Panc1 (cell line): ENCODE measurements at regions not wholly inside any gene's neighbourhood (a gene's known extent, or its start where the extent isn't known, plus 50 kb on each side); places are given as distances from the start of the nearest gene placed in this dataset.

ENCODE experiments used
- CTCF ChIP-seq: fragments of 450-650 bp; IDR thresholded peaks from 2 replicates; pipeline ENCODE4 v1.5.1; 2017; ENCODE audit warnings: mild to moderate bottlenecking
- POLR2AphosphoS5 ChIP-seq: IDR thresholded peaks from 2 replicates; pipeline ENCODE4 v1.6.1; 2012; ENCODE audit warnings: mild to moderate bottlenecking, low read depth, low read length, moderate library complexity
- REST ChIP-seq, 2 experiments: IDR thresholded peaks; 2 replicates each; pipeline ENCODE4 v1.6.1; 2011 to 2012; ENCODE audit warnings: low read depth in 2 of 2, control low read depth in 1 of 2, low read length in 1 of 2, mild to moderate bottlenecking in 1 of 2, moderate library complexity in 1 of 2; ENCODE audit not compliant: insufficient read depth in 1 of 2
- SIN3A ChIP-seq: IDR thresholded peaks from 2 replicates; pipeline ENCODE4 v1.6.1; 2012; ENCODE audit warnings: low read depth, mild to moderate bottlenecking, low read length, moderate library complexity, borderline replicate concordance; ENCODE audit not compliant: insufficient read depth
- TCF7L2 ChIP-seq: IDR thresholded peaks from 2 replicates; pipeline ENCODE4 v1.6.1; 2011; ENCODE audit warnings: mild to moderate bottlenecking, low read depth, low read length, inconsistent platforms

- no peak for TF ChIP-seq CTCF
- TF ChIP-seq POLR2AphosphoS5, result no peak
- TF ChIP-seq TCF7L2, result no peak
- no peak for TF ChIP-seq SIN3A
- TF ChIP-seq REST (IDR thresholded peaks at IDR 0.05; ENCODE audit: insufficient read depth in 1 of 2, low read depth in 2 of 2, low read length in 1 of 2), result no peak
These were observed 1229.9 kb downstream of the MAT2B start for GRCh38 chr5:164735334-164735733.
